K562 (cell line): ENCODE measurements at regions not wholly inside any gene's neighbourhood (a gene's known extent, or its start where the extent isn't known, plus 50 kb on each side); places are given as distances from the start of the nearest gene placed in this dataset.

Source experiments
- FOXA3 ChIP-seq, 2 experiments: fragments of 450-650 bp in 1 of 2; sonication (generic) in 1 of 2; formaldehyde crosslinking; IDR thresholded peaks in 1 of 2; conservative IDR thresholded peaks in 1 of 2; 2 replicates each; pipeline versions ENCODE4 v1.4.0 to v1.8.0; 2020 to 2022; ENCODE audit warnings: mild to moderate bottlenecking in 2 of 2, missing genetic modification reagents in 1 of 2
- HNRNPLL ChIP-seq: fragments of 200-400 bp; formaldehyde crosslinking; IDR thresholded peaks from 2 replicates; pipeline ENCODE4 v1.6.1; 2017; ENCODE audit warnings: low read length, low read depth, mild to moderate bottlenecking; ENCODE audit not compliant: poor library complexity, severe bottlenecking
- NR2C1 ChIP-seq, 2 experiments: fragments of 450-650 bp; IDR thresholded peaks; 2 replicates each; pipeline ENCODE4 v1.6.1; 2017; ENCODE audit warnings: mild to moderate bottlenecking in 2 of 2, antibody characterized with exemption in 1 of 2, inconsistent platforms in 1 of 2, missing compliant biosample characterization in 1 of 2, missing genetic modification characterization in 1 of 2
- NR2F6 ChIP-seq: fragments of 450-650 bp; formaldehyde crosslinking; IDR thresholded peaks from 2 replicates; pipeline ENCODE4 v1.4.0; 2020; ENCODE audit warnings: mild to moderate bottlenecking
- POLR2AphosphoS2 ChIP-seq: IDR thresholded peaks from 2 replicates; pipeline ENCODE4 v1.6.1; 2012; ENCODE audit warnings: low read length, improper control_type of control experiment
- SMC3 ChIP-seq: conservative IDR thresholded peaks from 2 replicates; pipeline ENCODE4 v1.6.1; 2011; ENCODE audit warnings: low read depth, low read length, improper control_type of control experiment; ENCODE audit not compliant: insufficient read depth
- ZFP30 ChIP-seq: fragments of 250-450 bp; sonication (Bioruptor Pico); IDR thresholded peaks from 2 replicates; pipeline ENCODE4 v1.8.0; 2022; ENCODE audit warnings: moderate library complexity, mild to moderate bottlenecking, inconsistent platforms, borderline replicate concordance
- ZNF384 ChIP-seq: IDR thresholded peaks from 2 replicates; pipeline ENCODE4 v1.6.1; 2012; ENCODE audit warnings: low read depth, low read length, improper control_type of control experiment
- ZZZ3 ChIP-seq: fragments of 450-650 bp; IDR thresholded peaks from 2 replicates; pipeline ENCODE4 v1.6.1; 2016; ENCODE audit warnings: antibody characterized with exemption, mild to moderate bottlenecking, moderate library complexity
- TF ChIP-seq, protein P1 (sequence below): sonication (generic); formaldehyde crosslinking; IDR thresholded peaks from 2 replicates; pipeline ENCODE4 v1.8.0; 2022; ENCODE audit warnings: mild to moderate bottlenecking, low read depth, missing genetic modification reagents
- TF ChIP-seq, protein P2 (sequence below), 2 experiments: fragments of 450-650 bp; formaldehyde crosslinking in 1 of 2; IDR thresholded peaks; 2 replicates each; pipeline versions ENCODE4 v1.4.0 to v1.6.1; 2014 to 2020; ENCODE audit warnings: mild to moderate bottlenecking in 2 of 2, borderline replicate concordance in 1 of 2, low read depth in 1 of 2
- TF ChIP-seq, protein P3 (sequence below): fragments of 450-650 bp; IDR thresholded peaks from 2 replicates; pipeline ENCODE4 v1.6.1; 2016; ENCODE audit warnings: mild to moderate bottlenecking

DNA sequence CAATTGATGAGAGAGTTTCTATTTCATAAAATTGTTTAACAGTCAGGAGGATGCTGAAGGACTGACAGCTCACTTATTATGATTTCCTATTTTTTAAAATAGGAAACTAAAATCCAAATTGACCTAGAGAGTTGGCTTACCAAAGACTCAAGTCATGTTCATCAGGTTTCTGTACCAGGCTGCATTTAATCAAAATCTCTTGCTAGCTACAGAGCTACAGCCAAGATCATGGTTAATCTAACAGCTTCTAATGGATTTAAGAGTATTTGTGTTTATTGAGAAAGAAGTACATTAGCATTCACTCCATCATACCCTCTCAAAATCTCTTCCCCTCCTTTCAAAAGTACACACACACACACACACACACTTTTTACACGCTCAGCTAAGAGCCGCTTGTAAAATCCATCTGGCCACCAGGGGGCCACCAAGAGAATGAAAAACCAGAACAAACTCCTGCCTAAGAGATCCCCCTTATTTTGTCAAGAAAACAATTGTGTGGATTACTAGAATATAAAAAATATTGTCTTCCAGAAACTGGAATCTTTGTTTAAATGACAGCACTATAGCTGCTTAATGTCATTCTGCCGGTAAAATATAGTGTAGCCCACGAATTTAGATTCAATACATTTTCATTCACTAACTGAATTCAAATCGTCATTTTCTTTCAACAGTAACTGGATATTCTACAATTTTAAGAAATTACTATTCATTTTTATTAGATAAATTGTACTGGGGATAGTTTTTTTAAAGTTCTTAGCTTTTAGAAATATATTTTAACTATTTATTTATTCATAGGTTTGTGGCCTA is 334.0 kb downstream of the BTG1 start (continued):
- TF ChIP-seq NR2F6 (CRISPR knock-in tag): no peak
- TF ChIP-seq HNRNPLL: no peak
- TF ChIP-seq ZZZ3: no peak
- TF ChIP-seq NR2C1 (IDR thresholded peaks at IDR 0.05): no peak
- TF ChIP-seq NR2C1 (tag; IDR thresholded peaks at IDR 0.05): no peak
- TF ChIP-seq, protein P1, sequence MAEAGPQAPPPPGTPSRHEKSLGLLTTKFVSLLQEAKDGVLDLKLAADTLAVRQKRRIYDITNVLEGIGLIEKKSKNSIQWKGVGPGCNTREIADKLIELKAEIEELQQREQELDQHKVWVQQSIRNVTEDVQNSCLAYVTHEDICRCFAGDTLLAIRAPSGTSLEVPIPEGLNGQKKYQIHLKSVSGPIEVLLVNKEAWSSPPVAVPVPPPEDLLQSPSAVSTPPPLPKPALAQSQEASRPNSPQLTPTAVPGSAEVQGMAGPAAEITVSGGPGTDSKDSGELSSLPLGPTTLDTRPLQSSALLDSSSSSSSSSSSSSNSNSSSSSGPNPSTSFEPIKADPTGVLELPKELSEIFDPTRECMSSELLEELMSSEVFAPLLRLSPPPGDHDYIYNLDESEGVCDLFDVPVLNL: no peak
- TF ChIP-seq POLR2AphosphoS2: no peak
- TF ChIP-seq ZFP30: no peak
- TF ChIP-seq ZNF384: no peak
- TF ChIP-seq, protein P2, sequence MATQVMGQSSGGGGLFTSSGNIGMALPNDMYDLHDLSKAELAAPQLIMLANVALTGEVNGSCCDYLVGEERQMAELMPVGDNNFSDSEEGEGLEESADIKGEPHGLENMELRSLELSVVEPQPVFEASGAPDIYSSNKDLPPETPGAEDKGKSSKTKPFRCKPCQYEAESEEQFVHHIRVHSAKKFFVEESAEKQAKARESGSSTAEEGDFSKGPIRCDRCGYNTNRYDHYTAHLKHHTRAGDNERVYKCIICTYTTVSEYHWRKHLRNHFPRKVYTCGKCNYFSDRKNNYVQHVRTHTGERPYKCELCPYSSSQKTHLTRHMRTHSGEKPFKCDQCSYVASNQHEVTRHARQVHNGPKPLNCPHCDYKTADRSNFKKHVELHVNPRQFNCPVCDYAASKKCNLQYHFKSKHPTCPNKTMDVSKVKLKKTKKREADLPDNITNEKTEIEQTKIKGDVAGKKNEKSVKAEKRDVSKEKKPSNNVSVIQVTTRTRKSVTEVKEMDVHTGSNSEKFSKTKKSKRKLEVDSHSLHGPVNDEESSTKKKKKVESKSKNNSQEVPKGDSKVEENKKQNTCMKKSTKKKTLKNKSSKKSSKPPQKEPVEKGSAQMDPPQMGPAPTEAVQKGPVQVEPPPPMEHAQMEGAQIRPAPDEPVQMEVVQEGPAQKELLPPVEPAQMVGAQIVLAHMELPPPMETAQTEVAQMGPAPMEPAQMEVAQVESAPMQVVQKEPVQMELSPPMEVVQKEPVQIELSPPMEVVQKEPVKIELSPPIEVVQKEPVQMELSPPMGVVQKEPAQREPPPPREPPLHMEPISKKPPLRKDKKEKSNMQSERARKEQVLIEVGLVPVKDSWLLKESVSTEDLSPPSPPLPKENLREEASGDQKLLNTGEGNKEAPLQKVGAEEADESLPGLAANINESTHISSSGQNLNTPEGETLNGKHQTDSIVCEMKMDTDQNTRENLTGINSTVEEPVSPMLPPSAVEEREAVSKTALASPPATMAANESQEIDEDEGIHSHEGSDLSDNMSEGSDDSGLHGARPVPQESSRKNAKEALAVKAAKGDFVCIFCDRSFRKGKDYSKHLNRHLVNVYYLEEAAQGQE (IDR thresholded peaks at IDR 0.05; ENCODE audit: borderline replicate concordance): peak; percentile 35; the same call in 1 of the 2 replicates
- TF ChIP-seq, protein P2 (CRISPR knock-in tag; IDR thresholded peaks at IDR 0.05; ENCODE audit: low read depth): no peak
- TF ChIP-seq SMC3: peak; percentile 57; the same call in 1 of the 2 replicates
- TF ChIP-seq, protein P3, sequence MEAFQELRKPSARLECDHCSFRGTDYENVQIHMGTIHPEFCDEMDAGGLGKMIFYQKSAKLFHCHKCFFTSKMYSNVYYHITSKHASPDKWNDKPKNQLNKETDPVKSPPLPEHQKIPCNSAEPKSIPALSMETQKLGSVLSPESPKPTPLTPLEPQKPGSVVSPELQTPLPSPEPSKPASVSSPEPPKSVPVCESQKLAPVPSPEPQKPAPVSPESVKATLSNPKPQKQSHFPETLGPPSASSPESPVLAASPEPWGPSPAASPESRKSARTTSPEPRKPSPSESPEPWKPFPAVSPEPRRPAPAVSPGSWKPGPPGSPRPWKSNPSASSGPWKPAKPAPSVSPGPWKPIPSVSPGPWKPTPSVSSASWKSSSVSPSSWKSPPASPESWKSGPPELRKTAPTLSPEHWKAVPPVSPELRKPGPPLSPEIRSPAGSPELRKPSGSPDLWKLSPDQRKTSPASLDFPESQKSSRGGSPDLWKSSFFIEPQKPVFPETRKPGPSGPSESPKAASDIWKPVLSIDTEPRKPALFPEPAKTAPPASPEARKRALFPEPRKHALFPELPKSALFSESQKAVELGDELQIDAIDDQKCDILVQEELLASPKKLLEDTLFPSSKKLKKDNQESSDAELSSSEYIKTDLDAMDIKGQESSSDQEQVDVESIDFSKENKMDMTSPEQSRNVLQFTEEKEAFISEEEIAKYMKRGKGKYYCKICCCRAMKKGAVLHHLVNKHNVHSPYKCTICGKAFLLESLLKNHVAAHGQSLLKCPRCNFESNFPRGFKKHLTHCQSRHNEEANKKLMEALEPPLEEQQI: 0 out of 2 replicates have a peak, but pooled peaks have one; percentile 58
- no peak for TF ChIP-seq FOXA3 (CRISPR knock-in tag; conservative IDR thresholded peaks at IDR 0.05 in 1 of 2, IDR thresholded peaks at IDR 0.05 in 1 of 2)
